GM23338 (cell line): ENCODE measurements at regions not wholly inside any gene's neighbourhood (a gene's known extent, or its start where the extent isn't known, plus 50 kb on each side); places are given as distances from the start of the nearest gene placed in this dataset.

ENCODE experiments used
- ATAC-seq: fragments of 200-7000 bp; cut with Tn5 transposase; 3 replicates; pipeline ENCODE4 v1.9.1; 2020
- DNase-seq: peaks from one replicate; pipeline ENCODE4 v3.0.0-alpha.2; 2015; ENCODE audit warnings: low spot score
- H2AFZ ChIP-seq: fragments of 200-600 bp; sonication (generic); 2 replicates; pipeline ENCODE4 v1.8.0; 2016; ENCODE audit warnings: antibody characterized with exemption, mild to moderate bottlenecking, moderate library complexity
- H3F3A ChIP-seq: fragments of 200-600 bp; sonication (generic); replicated peaks from 2 replicates; pipeline ENCODE4 v1.8.0; 2017; ENCODE audit warnings: antibody characterized with exemption, mixed run types, low read depth
- H3K27ac ChIP-seq: fragments of 200-600 bp; sonication (generic); 2 replicates; pipeline ENCODE4 v1.6.1; 2016; ENCODE audit warnings: low read depth
- H3K27me3 ChIP-seq: fragments of 200-600 bp; sonication (generic); 2 replicates; pipeline ENCODE4 v1.8.0; 2016; ENCODE audit warnings: mild to moderate bottlenecking, mixed run types, moderate library complexity; ENCODE audit not compliant: insufficient read depth
- H3K36me3 ChIP-seq: fragments of 200-600 bp; sonication (generic); 2 replicates; pipeline ENCODE4 v1.8.0; 2016; ENCODE audit warnings: mild to moderate bottlenecking; ENCODE audit not compliant: insufficient read depth
- H3K4me1 ChIP-seq: fragments of 200-600 bp; sonication (generic); 2 replicates; pipeline ENCODE4 v1.8.0; 2016; ENCODE audit warnings: mild to moderate bottlenecking, moderate library complexity; ENCODE audit not compliant: insufficient read depth
- H3K4me2 ChIP-seq: fragments of 200-600 bp; sonication (generic); 2 replicates; pipeline ENCODE4 v1.7.1; 2017; ENCODE audit warnings: mixed run types
- H3K4me3 ChIP-seq: fragments of 200-600 bp; sonication (generic); 2 replicates; pipeline ENCODE4 v1.6.1; 2016; ENCODE audit warnings: mixed run types
- H3K79me2 ChIP-seq: fragments of 200-600 bp; sonication (generic); replicated peaks from 2 replicates; pipeline ENCODE4 v1.8.0; 2017; ENCODE audit warnings: mild to moderate bottlenecking; ENCODE audit not compliant: insufficient read depth
- H3K9me2 ChIP-seq: fragments of 200-600 bp; sonication (generic); 2 replicates; pipeline ENCODE4 v1.8.0; 2017; ENCODE audit not compliant: insufficient read depth
- H4K20me1 ChIP-seq: fragments of 200-600 bp; sonication (generic); replicated peaks from 2 replicates; pipeline ENCODE4 v1.8.0; 2017; ENCODE audit warnings: mild to moderate bottlenecking; ENCODE audit not compliant: insufficient read depth
- H3K27ac Mint-ChIP-seq: 2 replicates; pipeline ENCODE4 v1.8.0; 2020; ENCODE audit warnings: inconsistent platforms, mild to moderate bottlenecking, moderate library complexity, mixed read lengths
- H3K27me3 Mint-ChIP-seq: 3 replicates; pipeline ENCODE4 v1.8.0; 2022; ENCODE audit warnings: low read depth, mild to moderate bottlenecking, moderate library complexity, mixed read lengths, inconsistent platforms; ENCODE audit not compliant: insufficient read depth, poor library complexity
- H3K36me3 Mint-ChIP-seq: 3 replicates; pipeline ENCODE4 v1.8.0; 2021; ENCODE audit warnings: low read depth, mild to moderate bottlenecking, inconsistent platforms, moderate library complexity, mixed read lengths
- H3K4me1 Mint-ChIP-seq: 3 replicates; pipeline ENCODE4 v1.8.0; 2020; ENCODE audit warnings: mild to moderate bottlenecking, inconsistent platforms, mixed read lengths
- H3K4me3 Mint-ChIP-seq: 3 replicates; pipeline ENCODE4 v1.8.0; 2021; ENCODE audit warnings: moderate library complexity, mild to moderate bottlenecking, inconsistent platforms, mixed read lengths
- H3K9me3 Mint-ChIP-seq: 3 replicates; pipeline ENCODE4 v1.8.0; 2020; ENCODE audit warnings: moderate library complexity, mild to moderate bottlenecking, inconsistent platforms, mixed read lengths
- CREB1 ChIP-seq: fragments of 250-450 bp; sonication (Bioruptor Pico); IDR thresholded peaks from 2 replicates; pipeline ENCODE4 v1.5.0; 2020; ENCODE audit warnings: low read depth, mild to moderate bottlenecking, moderate library complexity
- CTCF ChIP-seq, 2 experiments: fragments of 200-600 bp in 1 of 2; sonication (generic) in 1 of 2; conservative IDR thresholded peaks; 2 replicates each; pipeline versions ENCODE4 v1.5.1 to v1.6.1; 2016 to 2017; ENCODE audit warnings: antibody characterized with exemption in 2 of 2, low read depth in 2 of 2, mild to moderate bottlenecking in 2 of 2, moderate library complexity in 1 of 2
- ETS1 ChIP-seq: IDR thresholded peaks from 2 replicates; pipeline ENCODE4 v1.6.1; 2016; ENCODE audit warnings: antibody characterized with exemption
- EZH2phosphoT487 ChIP-seq: fragments of 200-600 bp; sonication (generic); IDR thresholded peaks from one replicate; pipeline ENCODE4 v1.8.1; 2018; ENCODE audit warnings: antibody characterized with exemption; ENCODE audit not compliant: unreplicated experiment
- JUNB ChIP-seq: IDR thresholded peaks from one replicate; pipeline ENCODE4 v1.6.1; 2016; ENCODE audit warnings: antibody characterized with exemption; ENCODE audit not compliant: unreplicated experiment
- NANOG ChIP-seq: IDR thresholded peaks from 2 replicates; pipeline ENCODE4 v1.6.1; 2016; ENCODE audit warnings: antibody characterized with exemption, borderline replicate concordance
- POLR2AphosphoS5 ChIP-seq: IDR thresholded peaks from 2 replicates; pipeline ENCODE4 v1.6.1; 2016; ENCODE audit warnings: antibody characterized with exemption, low read depth
- REST ChIP-seq: IDR thresholded peaks from one replicate; pipeline ENCODE4 v1.6.1; 2018; ENCODE audit warnings: antibody characterized with exemption; ENCODE audit not compliant: unreplicated experiment
- STAT1 ChIP-seq: IDR thresholded peaks from one replicate; pipeline ENCODE4 v1.6.1; 2016; ENCODE audit warnings: antibody characterized with exemption; ENCODE audit not compliant: unreplicated experiment
- ZNF331 ChIP-seq: fragments of 250-450 bp; sonication (Bioruptor Pico); IDR thresholded peaks from 2 replicates; pipeline ENCODE4 v1.5.0; 2020; ENCODE audit warnings: low read depth, mild to moderate bottlenecking, moderate library complexity

GRCh38 chr1:78340006-78340405, 150.8 kb upstream of the PTGFR start (continued):
- TF ChIP-seq CTCF (conservative IDR thresholded peaks at IDR 0.05; ENCODE audit: low read depth in 2 of 2) (no peak), JUNB (no peak), STAT1 (no peak)

DNA sequence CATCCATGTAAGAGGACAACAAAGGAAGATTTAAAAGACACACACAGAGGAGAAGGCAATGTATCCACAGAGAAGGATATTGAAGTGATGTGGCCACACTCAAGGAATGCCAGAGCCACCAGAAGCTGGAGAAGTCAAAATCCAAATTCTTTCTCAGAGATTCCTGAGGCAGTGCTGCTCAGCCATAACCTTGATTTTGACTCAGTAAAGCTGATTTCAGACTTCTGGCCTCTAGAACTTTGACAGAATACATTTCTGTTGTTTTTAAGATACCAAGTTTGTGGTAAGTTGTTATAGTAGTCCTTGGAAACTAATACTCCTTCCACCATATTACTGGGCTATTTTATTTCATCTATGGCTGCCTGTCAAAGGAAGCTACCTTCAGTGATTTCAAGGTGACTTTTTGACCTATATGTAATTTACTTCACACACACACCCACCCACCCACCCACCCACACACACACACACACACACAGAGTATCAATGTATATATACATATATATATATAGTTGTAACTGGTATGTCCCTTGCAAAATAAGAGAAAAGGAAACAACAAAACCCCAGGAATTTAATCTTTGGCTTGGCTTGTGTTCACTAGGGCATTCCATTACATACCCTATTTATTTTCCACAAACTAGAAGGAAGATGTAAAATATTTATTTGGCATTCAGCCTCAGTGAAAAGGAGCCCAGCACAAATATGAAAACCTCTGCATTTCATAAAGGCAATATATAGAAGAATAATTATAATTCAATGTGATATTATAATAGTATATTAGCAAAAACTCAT, 142.1 kb upstream of the PTGFR start:
- Histone ChIP-seq H4K20me1 (no peaks in the 10 kb centered on the region), H3K4me1 (no peaks in the 10 kb centered on the region), H3K36me3 (no peaks in the 10 kb centered on the region), H3K27me3 (no peaks in the 10 kb centered on the region), H3K27ac (no peak overlapping the region), H3K4me2 (no peak overlapping the region), H2AFZ (no peak overlapping the region), H3K9me2 (peaks cover 5% of the 10 kb centered on the region; the same call in 1 of the 2 replicates), H3K79me2 (no peaks in the 10 kb centered on the region), H3K4me3 (no peak overlapping the region), H3F3A (no peaks in the 10 kb centered on the region)
- ATAC-seq (no peak), DNase-seq (no peak)
- Mint-ChIP-seq H3K4me1 (no peaks in the 10 kb centered on the region), H3K27ac (no peak overlapping the region), H3K4me3 (no peak overlapping the region), H3K9me3 (no peaks in the 10 kb centered on the region), H3K27me3 (no peaks in the 10 kb centered on the region), H3K36me3 (no peaks in the 10 kb centered on the region)
- TF ChIP-seq ZNF331 (no peak), CREB1 (no peak), ETS1 (no peak), POLR2AphosphoS5 (no peak), JUNB (no peak), EZH2phosphoT487 (no peak), REST (no peak), NANOG (no peak)
